Testis (tissue), 2 donors: ENCODE measurements at regions not wholly inside any gene's neighbourhood (a gene's known extent, or its start where the extent isn't known, plus 50 kb on each side); places are given as distances from the start of the nearest gene placed in this dataset.

Experiments used
- POLR2A ChIP-seq: fragments of 450-650 bp; IDR thresholded peaks from one replicate; pipeline ENCODE4 v1.6.1; 2017; ENCODE audit warnings: antibody characterized with exemption, mild to moderate bottlenecking, moderate library complexity
- TF ChIP-seq, protein P1 (sequence below), 3 experiments: fragments of 450-650 bp in 2 of 3; fragments of 200-600 bp in 1 of 3; sonication (generic) in 1 of 3; IDR thresholded peaks; one replicate each; pipeline ENCODE4 v1.5.1; 2016 to 2019; ENCODE audit warnings: antibody characterized with exemption in 3 of 3, mild to moderate bottlenecking in 2 of 3, moderate library complexity in 1 of 3

DNA sequence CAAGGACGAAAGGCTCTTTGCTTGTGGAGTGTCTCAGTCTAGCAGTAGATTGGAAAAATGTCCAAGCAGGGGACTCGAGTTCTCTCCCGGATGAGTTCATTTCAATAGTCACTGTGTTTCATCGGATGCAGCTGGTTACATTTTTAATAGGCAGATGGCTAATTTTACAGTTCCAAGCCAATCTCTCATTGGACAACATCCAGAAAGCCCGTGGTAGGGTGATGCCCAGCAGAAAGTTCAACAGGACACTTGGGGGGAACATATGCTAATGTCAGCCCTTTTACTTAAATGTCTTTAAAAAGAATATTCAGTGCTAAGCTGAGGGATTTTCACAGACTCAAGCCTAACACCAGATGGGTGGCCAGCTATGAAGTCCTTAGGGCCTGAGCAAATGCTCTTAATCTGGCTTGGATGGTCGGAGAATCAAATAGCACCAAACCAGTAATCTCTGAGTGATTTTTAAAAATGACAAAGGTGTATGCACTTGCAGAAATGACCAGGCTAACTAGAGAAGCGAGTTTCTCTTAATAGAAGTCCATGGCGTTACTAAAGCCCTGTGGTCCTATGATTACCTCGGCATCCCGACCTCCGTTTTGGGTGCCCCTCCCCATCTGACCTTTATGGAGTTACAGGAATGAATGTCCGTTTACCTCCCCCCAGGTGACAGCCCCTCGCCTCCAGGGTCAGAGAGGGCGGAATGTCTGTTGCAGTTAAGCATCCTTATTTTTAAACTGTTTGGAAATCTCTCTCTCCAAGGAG, 289.2 kb upstream of the SALL1 start:
- TF ChIP-seq, protein P1, sequence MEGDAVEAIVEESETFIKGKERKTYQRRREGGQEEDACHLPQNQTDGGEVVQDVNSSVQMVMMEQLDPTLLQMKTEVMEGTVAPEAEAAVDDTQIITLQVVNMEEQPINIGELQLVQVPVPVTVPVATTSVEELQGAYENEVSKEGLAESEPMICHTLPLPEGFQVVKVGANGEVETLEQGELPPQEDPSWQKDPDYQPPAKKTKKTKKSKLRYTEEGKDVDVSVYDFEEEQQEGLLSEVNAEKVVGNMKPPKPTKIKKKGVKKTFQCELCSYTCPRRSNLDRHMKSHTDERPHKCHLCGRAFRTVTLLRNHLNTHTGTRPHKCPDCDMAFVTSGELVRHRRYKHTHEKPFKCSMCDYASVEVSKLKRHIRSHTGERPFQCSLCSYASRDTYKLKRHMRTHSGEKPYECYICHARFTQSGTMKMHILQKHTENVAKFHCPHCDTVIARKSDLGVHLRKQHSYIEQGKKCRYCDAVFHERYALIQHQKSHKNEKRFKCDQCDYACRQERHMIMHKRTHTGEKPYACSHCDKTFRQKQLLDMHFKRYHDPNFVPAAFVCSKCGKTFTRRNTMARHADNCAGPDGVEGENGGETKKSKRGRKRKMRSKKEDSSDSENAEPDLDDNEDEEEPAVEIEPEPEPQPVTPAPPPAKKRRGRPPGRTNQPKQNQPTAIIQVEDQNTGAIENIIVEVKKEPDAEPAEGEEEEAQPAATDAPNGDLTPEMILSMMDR (IDR thresholded peaks at IDR 0.05) = no peak
- TF ChIP-seq POLR2A = no peak
